ENCODE measurements at regions not wholly inside any gene's neighbourhood (a gene's known extent, or its start where the extent isn't known, plus 50 kb on each side); places are given as distances from the start of the nearest gene placed in this dataset.

- no peaks in the 10 kb centered on the region for H3K36me3 Mint-ChIP-seq
- CTCF ChIA-PET = no interaction called here
- no peak overlapping the region for H3K27ac Mint-ChIP-seq
- TF ChIP-seq NR2C2 (CRISPR knock-in tag; IDR thresholded peaks at IDR 0.05) = no peak
- no peak for TF ChIP-seq GTF2I (CRISPR knock-in tag; conservative IDR thresholded peaks at IDR 0.05)
- POLR2A ChIA-PET = no interaction called here
- peaks cover 11% of the 10 kb centered on the region for H3K9me3 Mint-ChIP-seq
- H3K27me3 Mint-ChIP-seq (ENCODE audit: low read depth) = no peaks in the 10 kb centered on the region; the same call in 1 of the 2 replicates
- DNase-seq (ENCODE audit: low spot score) (no peak), ATAC-seq (no peak)
- H3K4me3 Mint-ChIP-seq = no peak overlapping the region
- peaks cover 5% of the 10 kb centered on the region; the same call in 1 of the 2 replicates for H3K4me1 Mint-ChIP-seq
Measured at GRCh38 chr10:88158526-88159122, 295.2 kb downstream of the PTEN start.

GRCh38 chr10:88159127-88159829 lies 295.9 kb downstream of the PTEN start:
- Mint-ChIP-seq H3K4me1 (peaks cover 5% of the 10 kb centered on the region; the same call in 1 of the 2 replicates), H3K36me3 (no peaks in the 10 kb centered on the region), H3K27me3 (ENCODE audit: low read depth) (no peaks in the 10 kb centered on the region; the same call in 1 of the 2 replicates), H3K4me3 (no peak overlapping the region), H3K9me3 (peaks cover 11% of the 10 kb centered on the region; the same call in 1 of the 2 replicates), H3K27ac (no peak overlapping the region)
- TF ChIP-seq FOXP1 (CRISPR knock-in tag; IDR thresholded peaks at IDR 0.05; ENCODE audit: borderline replicate concordance) = no peak
- no peak for TF ChIP-seq ZNF423 (CRISPR knock-in tag; IDR thresholded peaks at IDR 0.05)
- TF ChIP-seq GABPB1 (CRISPR knock-in tag; IDR thresholded peaks at IDR 0.05) = no peak
- no peak for TF ChIP-seq IRF1 (CRISPR knock-in tag; IDR thresholded peaks at IDR 0.05)
- no peak for TF ChIP-seq PRRX2 (CRISPR knock-in tag; IDR thresholded peaks at IDR 0.05)
- TF ChIP-seq HMGA2 (CRISPR knock-in tag; IDR thresholded peaks at IDR 0.05) = peak; percentile 97
- DNase-seq (ENCODE audit: low spot score) = no peak
- ChIA-PET POLR2A (no interaction called here), CTCF (no interaction called here)
- no peak for ATAC-seq

- Mint-ChIP-seq H3K9me3 (peaks cover 11% of the 10 kb centered on the region; the same call in 1 of the 2 replicates), H3K4me3 (no peak overlapping the region), H3K4me1 (peaks cover 13% of the 10 kb centered on the region), H3K27me3 (ENCODE audit: low read depth) (no peaks in the 10 kb centered on the region; the same call in 1 of the 2 replicates), H3K27ac (no peak overlapping the region), H3K36me3 (no peaks in the 10 kb centered on the region)
- ChIA-PET CTCF (no interaction called here), POLR2A (no interaction called here)
- TF ChIP-seq ARID4B (CRISPR knock-in tag; IDR thresholded peaks at IDR 0.05; ENCODE audit: borderline replicate concordance) (no peak), IRF2 (CRISPR knock-in tag; IDR thresholded peaks at IDR 0.05; ENCODE audit: borderline replicate concordance, low read depth) (no peak), MAX (CRISPR knock-in tag; IDR thresholded peaks at IDR 0.05) (no peak), TP53 (CRISPR knock-in tag; IDR thresholded peaks at IDR 0.05) (no peak)
- DNase-seq (ENCODE audit: low spot score) (no peak), ATAC-seq (no peak)
Measured at GRCh38 chr10:88161070-88161469, 297.6 kb downstream of the PTEN start.

GRCh38 chr10:88161756-88162155 lies 298.3 kb downstream of the PTEN start:
- H3K4me1 Mint-ChIP-seq = peaks cover 9% of the 10 kb centered on the region
- POLR2A ChIA-PET = no interaction called here
- ATAC-seq = no peak
- no peak for DNase-seq (ENCODE audit: low spot score)
- H3K4me3 Mint-ChIP-seq = no peak overlapping the region
- H3K27me3 Mint-ChIP-seq (ENCODE audit: low read depth) = no peaks in the 10 kb centered on the region; the same call in 1 of the 2 replicates
- CTCF ChIA-PET = no interaction called here
- no peaks in the 10 kb centered on the region for H3K36me3 Mint-ChIP-seq
- no peak overlapping the region for H3K27ac Mint-ChIP-seq
- peaks cover 11% of the 10 kb centered on the region; the same call in 1 of the 2 replicates for H3K9me3 Mint-ChIP-seq
- TF ChIP-seq NR1H2 (CRISPR knock-in tag; IDR thresholded peaks at IDR 0.05) (no peak), SOX15 (CRISPR knock-in tag; IDR thresholded peaks at IDR 0.05) (no peak), SMAD3 (CRISPR knock-in tag; IDR thresholded peaks at IDR 0.05; ENCODE audit: borderline replicate concordance) (no peak), NFYB (CRISPR knock-in tag; conservative IDR thresholded peaks at IDR 0.05; ENCODE audit: low read depth) (no peak), NFATC4 (CRISPR knock-in tag; IDR thresholded peaks at IDR 0.05) (no peak), ERG (CRISPR knock-in tag; IDR thresholded peaks at IDR 0.05) (no peak), ETV6 (CRISPR knock-in tag; IDR thresholded peaks at IDR 0.05) (no peak), ZSCAN18 (CRISPR knock-in tag; IDR thresholded peaks at IDR 0.05) (no peak), HMGA2 (CRISPR knock-in tag; IDR thresholded peaks at IDR 0.05) (no peak), FOXJ3 (CRISPR knock-in tag; IDR thresholded peaks at IDR 0.05; ENCODE audit: borderline replicate concordance) (no peak), NFE2L1 (CRISPR knock-in tag; IDR thresholded peaks at IDR 0.05) (no peak)
